WERI-Rb-1 (cell line): ENCODE measurements at regions not wholly inside any gene's neighbourhood (a gene's known extent, or its start where the extent isn't known, plus 50 kb on each side); places are given as distances from the start of the nearest gene placed in this dataset.

Experiments
- DNase-seq: peaks from one replicate; pipeline ENCODE4 v3.0.0-alpha.2; 2020
- H3K27ac ChIP-seq: fragments of 250-450 bp; sonication (Bioruptor Pico); 2 replicates; pipeline ENCODE4 v1.5.1; 2020; ENCODE audit warnings: mild to moderate bottlenecking, moderate library complexity
- H3K27me3 ChIP-seq: fragments of 250-450 bp; sonication (Bioruptor Pico); 2 replicates; pipeline ENCODE4 v1.5.1; 2021; ENCODE audit warnings: mild to moderate bottlenecking, low read depth, moderate library complexity; ENCODE audit not compliant: insufficient read depth, severe bottlenecking
- H3K36me3 ChIP-seq: fragments of 250-450 bp; sonication (Bioruptor Pico); 2 replicates; pipeline ENCODE4 v1.5.1; 2020; ENCODE audit warnings: mild to moderate bottlenecking, moderate library complexity
- H3K4me3 ChIP-seq: 2 replicates; pipeline ENCODE4 v1.5.1; 2011; ENCODE audit warnings: low read depth, mild to moderate bottlenecking, control low read depth, low read length
- H3K9me3 ChIP-seq: fragments of 250-450 bp; sonication (Bioruptor Pico); 2 replicates; pipeline ENCODE4 v1.5.1; 2021; ENCODE audit warnings: mild to moderate bottlenecking, moderate library complexity; ENCODE audit not compliant: severe bottlenecking
- TF ChIP-seq, protein P1 (sequence below): IDR thresholded peaks from 2 replicates; pipeline ENCODE4 v1.5.1; 2011; ENCODE audit warnings: low read depth, mild to moderate bottlenecking, control low read depth, inconsistent platforms, low read length

DNA sequence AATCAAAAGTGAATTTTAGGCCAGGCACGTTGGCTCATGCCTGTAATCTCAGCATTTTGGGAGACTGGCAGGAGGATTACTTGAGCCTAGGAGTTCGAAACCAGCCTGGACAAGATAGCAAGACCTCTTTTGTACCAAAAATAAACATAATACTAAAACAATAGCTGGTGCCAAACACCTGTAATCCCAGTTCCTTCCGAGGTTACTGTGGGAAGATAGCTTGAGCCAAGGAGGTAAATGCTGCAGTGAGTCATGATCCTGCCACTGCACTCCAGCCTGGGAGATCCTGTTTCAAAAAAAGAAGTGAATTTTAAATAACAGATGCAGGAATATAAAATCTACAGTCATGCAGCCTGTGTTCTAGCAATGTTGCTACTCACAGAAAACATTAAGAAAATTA lies 488.3 kb downstream of the PPARGC1A start:
- Histone ChIP-seq H3K9me3 (no peaks in the 10 kb centered on the region), H3K4me3 (no peak overlapping the region), H3K27me3 (no peaks in the 10 kb centered on the region), H3K36me3 (no peaks in the 10 kb centered on the region), H3K27ac (no peak overlapping the region)
- DNase-seq, result no peak
- TF ChIP-seq, protein P1, sequence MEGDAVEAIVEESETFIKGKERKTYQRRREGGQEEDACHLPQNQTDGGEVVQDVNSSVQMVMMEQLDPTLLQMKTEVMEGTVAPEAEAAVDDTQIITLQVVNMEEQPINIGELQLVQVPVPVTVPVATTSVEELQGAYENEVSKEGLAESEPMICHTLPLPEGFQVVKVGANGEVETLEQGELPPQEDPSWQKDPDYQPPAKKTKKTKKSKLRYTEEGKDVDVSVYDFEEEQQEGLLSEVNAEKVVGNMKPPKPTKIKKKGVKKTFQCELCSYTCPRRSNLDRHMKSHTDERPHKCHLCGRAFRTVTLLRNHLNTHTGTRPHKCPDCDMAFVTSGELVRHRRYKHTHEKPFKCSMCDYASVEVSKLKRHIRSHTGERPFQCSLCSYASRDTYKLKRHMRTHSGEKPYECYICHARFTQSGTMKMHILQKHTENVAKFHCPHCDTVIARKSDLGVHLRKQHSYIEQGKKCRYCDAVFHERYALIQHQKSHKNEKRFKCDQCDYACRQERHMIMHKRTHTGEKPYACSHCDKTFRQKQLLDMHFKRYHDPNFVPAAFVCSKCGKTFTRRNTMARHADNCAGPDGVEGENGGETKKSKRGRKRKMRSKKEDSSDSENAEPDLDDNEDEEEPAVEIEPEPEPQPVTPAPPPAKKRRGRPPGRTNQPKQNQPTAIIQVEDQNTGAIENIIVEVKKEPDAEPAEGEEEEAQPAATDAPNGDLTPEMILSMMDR, result no peak

DNA sequence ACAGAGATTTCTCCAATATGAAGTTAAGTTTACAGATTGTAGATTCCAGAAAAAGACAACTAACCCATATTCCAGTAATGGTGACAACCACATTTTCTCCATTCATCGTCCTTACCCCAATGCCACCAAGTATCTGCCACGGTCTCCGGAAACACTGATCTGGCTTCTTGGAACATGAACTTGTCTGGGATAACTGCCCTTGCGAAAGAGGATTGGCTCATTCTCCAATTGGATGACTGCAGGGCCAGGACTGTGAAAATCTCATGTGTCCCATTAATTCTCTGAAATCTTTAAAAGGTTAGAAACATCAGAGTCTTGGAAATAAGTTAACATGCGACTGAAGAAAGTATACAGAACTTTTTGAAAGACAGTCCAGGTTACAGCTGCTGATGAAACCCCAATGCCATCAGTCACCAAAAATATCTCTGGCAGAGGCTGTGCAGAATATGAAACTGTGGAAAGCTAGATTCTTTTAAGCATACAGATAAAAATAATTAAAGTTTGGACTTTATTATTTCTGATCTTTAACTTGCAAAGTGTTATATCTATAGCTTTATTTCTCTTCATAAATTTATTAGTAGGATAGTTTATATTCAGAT lies 496.9 kb downstream of the PPARGC1A start:
- TF ChIP-seq, protein P1, result no peak
- DNase-seq, result no peak
- H3K27ac ChIP-seq, result no peak overlapping the region
- H3K4me3 ChIP-seq, result no peak overlapping the region
- no peaks in the 10 kb centered on the region for H3K27me3 ChIP-seq
- H3K36me3 ChIP-seq, result no peaks in the 10 kb centered on the region
- H3K9me3 ChIP-seq, result peaks cover 3% of the 10 kb centered on the region

DNA sequence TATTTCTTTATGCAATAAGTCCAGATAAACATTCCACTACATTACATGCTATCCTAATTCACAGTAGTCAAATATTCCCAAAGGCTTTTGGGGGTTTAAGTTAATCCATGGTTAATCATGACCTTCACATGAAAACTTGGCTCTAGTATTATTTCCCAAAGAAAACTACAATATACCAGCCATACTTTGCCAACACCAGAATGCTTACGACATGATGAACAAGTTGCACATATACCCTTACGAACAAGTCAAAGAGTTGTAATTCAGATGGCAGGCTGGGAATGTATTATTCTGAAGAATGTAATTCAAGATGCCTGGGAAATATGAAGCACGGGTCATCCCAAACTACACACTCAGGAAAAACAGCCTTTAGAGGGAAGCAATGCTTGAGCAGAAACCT lies 499.6 kb downstream of the PPARGC1A start:
- Histone ChIP-seq H3K9me3 (peaks cover 3% of the 10 kb centered on the region), H3K27ac (no peak overlapping the region), H3K4me3 (no peak overlapping the region), H3K27me3 (no peaks in the 10 kb centered on the region), H3K36me3 (no peaks in the 10 kb centered on the region)
- TF ChIP-seq, protein P1, result no peak
- DNase-seq, result no peak

DNA sequence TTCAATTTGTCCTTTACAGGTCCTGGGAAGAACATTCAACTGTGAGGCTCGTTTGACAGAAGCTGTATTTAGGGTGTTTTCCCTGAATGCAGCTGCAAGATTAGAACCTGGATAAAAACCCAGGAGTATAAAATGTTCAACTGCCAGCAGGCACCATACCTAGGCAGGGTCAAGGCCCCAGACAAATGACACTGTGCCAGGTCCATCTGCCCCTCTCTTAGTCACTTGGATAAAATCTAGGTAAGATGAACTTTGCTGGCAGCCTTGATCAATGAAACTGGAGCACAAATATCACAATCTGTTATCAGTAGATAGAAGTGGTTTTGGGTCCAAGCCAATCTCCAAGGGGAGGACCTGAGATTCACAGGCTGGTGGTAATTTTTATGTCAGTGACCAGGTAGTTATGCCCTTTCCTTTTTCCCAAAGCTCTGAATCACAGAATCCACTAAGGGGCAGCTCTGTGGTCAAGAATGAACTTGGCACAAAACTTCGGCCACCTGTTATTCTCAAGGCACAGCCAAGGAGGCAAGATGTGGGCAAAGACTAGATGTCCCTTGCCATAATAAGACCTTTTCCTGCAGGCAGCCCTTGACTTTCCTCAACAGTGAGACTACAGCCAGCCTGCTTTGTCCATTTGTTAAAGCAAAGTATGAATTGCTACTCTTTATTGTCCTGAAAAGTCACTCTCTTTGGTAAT lies 501.0 kb downstream of the PPARGC1A start:
- no peak overlapping the region for H3K27ac ChIP-seq
- no peak for DNase-seq
- H3K9me3 ChIP-seq, result peaks cover 1% of the 10 kb centered on the region
- TF ChIP-seq, protein P1, result no peak
- H3K36me3 ChIP-seq, result no peaks in the 10 kb centered on the region
- H3K27me3 ChIP-seq, result no peaks in the 10 kb centered on the region
- no peak overlapping the region for H3K4me3 ChIP-seq

DNA sequence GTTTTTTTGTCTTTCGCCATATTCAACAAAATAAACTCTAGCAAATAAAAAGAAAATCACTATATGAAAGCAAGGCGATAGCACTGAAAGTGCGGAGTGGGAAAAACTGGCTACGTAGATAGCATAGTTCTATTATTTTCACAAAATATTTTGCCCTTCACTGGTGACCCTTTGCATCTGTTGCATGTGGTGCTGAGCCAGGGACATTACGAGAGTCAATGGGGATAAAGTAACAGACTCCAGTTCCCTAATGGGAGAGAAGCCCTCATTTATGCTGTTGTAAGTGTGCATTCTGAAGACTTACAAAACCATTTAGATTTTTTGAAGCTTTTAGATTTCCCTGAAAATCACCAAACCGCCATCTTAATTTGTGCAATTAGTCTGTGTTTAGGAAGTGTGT lies 501.6 kb downstream of the PPARGC1A start:
- TF ChIP-seq, protein P1, result no peak
- Histone ChIP-seq H3K9me3 (no peaks in the 10 kb centered on the region), H3K27me3 (no peaks in the 10 kb centered on the region), H3K27ac (no peak overlapping the region), H3K4me3 (no peak overlapping the region), H3K36me3 (no peaks in the 10 kb centered on the region)
- DNase-seq, result no peak
